ENCODE measurements at regions not wholly inside any gene's neighbourhood (a gene's known extent, or its start where the extent isn't known, plus 50 kb on each side); places are given as distances from the start of the nearest gene placed in this dataset.

- H3K27ac ChIP-seq (ENCODE audit: extremely low read length, insufficient read depth, low read length): no peak overlapping the region
- intact Hi-C loops (cut with micrococcal nuclease; ENCODE audit: unreplicated experiment) (no loop called here), in situ Hi-C loops (cut with HindIII; ENCODE audit: extremely low pct_ligation_motif_present, low pct_unique_long_range_greater_than_20kb) (no loop called here)
- POLR2A ChIA-PET: no interaction called here
- TF ChIP-seq MYC (CRISPR knock-in tag; IDR thresholded peaks at IDR 0.05; ENCODE audit: borderline replicate concordance) (no peak), HDAC6 (IDR thresholded peaks at IDR 0.05; ENCODE audit: low read depth, low read length) (no peak), ZNF256 (CRISPR knock-in tag; conservative IDR thresholded peaks at IDR 0.05) (no peak), ZBTB20 (CRISPR knock-in tag; IDR thresholded peaks at IDR 0.05; ENCODE audit: borderline replicate concordance, low read depth) (no peak), ZBTB21 (CRISPR knock-in tag; IDR thresholded peaks at IDR 0.05) (no peak), ZNF460 (CRISPR knock-in tag; IDR thresholded peaks at IDR 0.05; ENCODE audit: borderline replicate concordance) (no peak), SNAI1 (CRISPR knock-in tag; IDR thresholded peaks at IDR 0.05; ENCODE audit: borderline replicate concordance) (no peak), ZNF747 (CRISPR knock-in tag; IDR thresholded peaks at IDR 0.05; ENCODE audit: borderline replicate concordance) (no peak), JUN (CRISPR knock-in tag; IDR thresholded peaks at IDR 0.05) (no peak), MAFF (IDR thresholded peaks at IDR 0.05; ENCODE audit: low read depth, low read length) (no peak), ZNF468 (CRISPR knock-in tag; IDR thresholded peaks at IDR 0.05) (no peak), ZNF329 (CRISPR knock-in tag; IDR thresholded peaks at IDR 0.05; ENCODE audit: low read depth) (no peak), DPF2 (CRISPR knock-in tag; IDR thresholded peaks at IDR 0.05; ENCODE audit: borderline replicate concordance, low read depth) (no peak), TCF7L2 (IDR thresholded peaks at IDR 0.05; ENCODE audit: low read depth, low read length) (no peak)
- no peak overlapping the region for H3K9ac ChIP-seq (ENCODE audit: insufficient read depth, low read depth, low read length)
- peaks cover 0 to 41% of the 10 kb centered on the region in 2 experiments; a peak in 3 of 5 replicates for H3K27me3 ChIP-seq (ENCODE audit: control insufficient read depth in 1 of 2, insufficient read depth in 2 of 2, low read length in 2 of 2)
- WGBS (ENCODE audit: low lambda C conversion rate): 2% methylated on average over 6 of the region's 9 CpGs
- H3K4me2 ChIP-seq (ENCODE audit: low read depth, low read length): no peak overlapping the region
- BruUV-seq (replicated peaks): no TSS peak
- no peak overlapping the region for H2AFZ ChIP-seq (ENCODE audit: low read length)
- no peak for FAIRE-seq
- no peak for DNase-seq (ENCODE audit: low spot score)
- CTCF ChIA-PET (ENCODE audit: low intra/inter-chr PET ratio, low total read pairs): no interaction called here
- no peaks in the 10 kb centered on the region for H3K79me2 ChIP-seq (ENCODE audit: insufficient read depth, low read length)
- H4K20me1 ChIP-seq (ENCODE audit: insufficient read depth, low read length): no peaks in the 10 kb centered on the region
- no peak overlapping the region for H3K4me3 ChIP-seq (replicated peaks in 1 of 3; ENCODE audit: insufficient read depth in 1 of 3, low read depth in 2 of 3, low read length in 3 of 3)
- H3K4me1 ChIP-seq (ENCODE audit: insufficient read depth, low read length): no peaks in the 10 kb centered on the region
- H3K9me3 ChIP-seq (ENCODE audit: low read length): no peaks in the 10 kb centered on the region
- no peaks in the 10 kb centered on the region for H3K36me3 ChIP-seq (replicated peaks in 1 of 2; ENCODE audit: control insufficient read depth in 1 of 2, insufficient read depth in 2 of 2, low read length in 2 of 2)
- no peak for ATAC-seq
Measured at GRCh38 chr2:862731-863466, 87.8 kb upstream of the SNTG2 start.
